Loucy (cell line): ENCODE measurements at regions not wholly inside any gene's neighbourhood (a gene's known extent, or its start where the extent isn't known, plus 50 kb on each side); places are given as distances from the start of the nearest gene placed in this dataset.

Source experiments
- H2AFZ ChIP-seq: fragments of 200-600 bp; sonication (generic); 2 replicates; pipeline ENCODE4 v1.6.0; 2016; ENCODE audit warnings: antibody characterized with exemption, mild to moderate bottlenecking, low read length, moderate library complexity
- H3F3A ChIP-seq: fragments of 200-600 bp; 2 replicates; pipeline ENCODE4 v1.6.0; 2016; ENCODE audit warnings: antibody characterized with exemption, low read depth, mild to moderate bottlenecking
- H3K27me3 ChIP-seq: fragments of 200-600 bp; sonication (generic); 2 replicates; pipeline ENCODE4 v1.6.1; 2014; ENCODE audit warnings: low read length, mild to moderate bottlenecking; ENCODE audit not compliant: insufficient read depth, poor library complexity, severe bottlenecking
- H3K36me3 ChIP-seq: fragments of 200-600 bp; sonication (generic); 2 replicates; pipeline ENCODE4 v1.6.1; 2016; ENCODE audit warnings: low read length; ENCODE audit not compliant: insufficient read depth
- H3K4me1 ChIP-seq: fragments of 200-600 bp; sonication (generic); 2 replicates; pipeline ENCODE4 v1.5.1; 2014; ENCODE audit warnings: low read length, mild to moderate bottlenecking; ENCODE audit not compliant: insufficient read depth, poor library complexity, severe bottlenecking
- H3K4me2 ChIP-seq: fragments of 200-600 bp; sonication (generic); 2 replicates; pipeline ENCODE4 v1.6.0; 2014; ENCODE audit warnings: antibody characterized with exemption, low read length, low read depth, mild to moderate bottlenecking; ENCODE audit not compliant: poor library complexity, severe bottlenecking
- H3K4me3 ChIP-seq: fragments of 200-600 bp; sonication (generic); 2 replicates; pipeline ENCODE4 v1.5.1; 2014; ENCODE audit warnings: low read length, mild to moderate bottlenecking, mixed read lengths; ENCODE audit not compliant: poor library complexity, severe bottlenecking
- H3K79me2 ChIP-seq: fragments of 200-600 bp; sonication (generic); 2 replicates; pipeline ENCODE4 v1.6.1; 2014; ENCODE audit warnings: low read length; ENCODE audit not compliant: insufficient read depth
- H3K9ac ChIP-seq: fragments of 200-600 bp; sonication (generic); 2 replicates; pipeline ENCODE4 v1.6.0; 2014; ENCODE audit warnings: mild to moderate bottlenecking, low read depth, low read length, moderate library complexity; ENCODE audit not compliant: poor library complexity, severe bottlenecking
- H3K9me2 ChIP-seq: fragments of 200-600 bp; sonication (generic); replicated peaks from 2 replicates; pipeline ENCODE4 v1.6.1; 2016; ENCODE audit warnings: low read depth, low read length, mixed read lengths
- H3K9me3 ChIP-seq: fragments of 200-600 bp; sonication (generic); 2 replicates; pipeline ENCODE4 v1.6.1; 2014; ENCODE audit warnings: mild to moderate bottlenecking, antibody characterized with exemption, low read length, low read depth; ENCODE audit not compliant: insufficient read depth
- H4K20me1 ChIP-seq: fragments of 200-600 bp; sonication (generic); 2 replicates; pipeline ENCODE4 v1.6.0; 2014; ENCODE audit warnings: antibody characterized with exemption, low read length, mild to moderate bottlenecking; ENCODE audit not compliant: insufficient read depth, poor library complexity, severe bottlenecking
- CTCF ChIP-seq: fragments of 200-600 bp; sonication (generic); conservative IDR thresholded peaks from 2 replicates; pipeline ENCODE4 v1.5.1; 2014; ENCODE audit warnings: mild to moderate bottlenecking, antibody characterized with exemption, low read length
- EZH2phosphoT487 ChIP-seq: fragments of 200-600 bp; IDR thresholded peaks from 2 replicates; pipeline ENCODE4 v1.6.1; 2018; ENCODE audit warnings: antibody characterized with exemption, mild to moderate bottlenecking, moderate library complexity, borderline replicate concordance

- H4K20me1 ChIP-seq, result no peaks in the 10 kb centered on the region
- no peak overlapping the region for H3K4me2 ChIP-seq
- no peaks in the 10 kb centered on the region for H3K79me2 ChIP-seq
- H3K27me3 ChIP-seq, result no peaks in the 10 kb centered on the region
- H3F3A ChIP-seq, result no peaks in the 10 kb centered on the region
- H3K36me3 ChIP-seq, result no peaks in the 10 kb centered on the region
- H3K4me3 ChIP-seq, result no peak overlapping the region
- H3K9ac ChIP-seq, result no peak overlapping the region
- no peaks in the 10 kb centered on the region for H3K9me2 ChIP-seq
- H2AFZ ChIP-seq, result no peak overlapping the region
- no peaks in the 10 kb centered on the region for H3K9me3 ChIP-seq
- no peak for TF ChIP-seq EZH2phosphoT487
- TF ChIP-seq CTCF, result no peak
- no peaks in the 10 kb centered on the region for H3K4me1 ChIP-seq
Observed at GRCh38 chr15:29570121-29570947, 251.9 kb downstream of the TJP1 start.

GRCh38 chr15:29569533-29570092 is 252.7 kb downstream of the TJP1 start:
- Histone ChIP-seq H3K9me2 (no peaks in the 10 kb centered on the region), H4K20me1 (no peaks in the 10 kb centered on the region), H2AFZ (no peak overlapping the region), H3K4me3 (no peak overlapping the region), H3K79me2 (no peaks in the 10 kb centered on the region), H3K9me3 (no peaks in the 10 kb centered on the region), H3K36me3 (no peaks in the 10 kb centered on the region), H3K27me3 (no peaks in the 10 kb centered on the region), H3F3A (no peaks in the 10 kb centered on the region), H3K4me1 (no peaks in the 10 kb centered on the region), H3K4me2 (no peak overlapping the region), H3K9ac (no peak overlapping the region)
- no peak for TF ChIP-seq EZH2phosphoT487
- TF ChIP-seq CTCF, result no peak

- H3K9me3 ChIP-seq, result no peaks in the 10 kb centered on the region
- no peaks in the 10 kb centered on the region for H3K36me3 ChIP-seq
- H3K79me2 ChIP-seq, result no peaks in the 10 kb centered on the region
- no peak for TF ChIP-seq EZH2phosphoT487
- peak; percentile 60 for TF ChIP-seq CTCF
- H2AFZ ChIP-seq, result no peak overlapping the region
- H3K4me1 ChIP-seq, result no peaks in the 10 kb centered on the region
- H3K9ac ChIP-seq, result no peak overlapping the region
- H3K27me3 ChIP-seq, result no peaks in the 10 kb centered on the region
- no peaks in the 10 kb centered on the region for H4K20me1 ChIP-seq
- no peaks in the 10 kb centered on the region for H3F3A ChIP-seq
- no peak overlapping the region for H3K4me3 ChIP-seq
- H3K9me2 ChIP-seq, result no peaks in the 10 kb centered on the region
- H3K4me2 ChIP-seq, result no peak overlapping the region
Observed at GRCh38 chr15:29568840-29569532, 253.3 kb downstream of the TJP1 start.
